Stomach smooth muscle (tissue), 2 donors: ENCODE measurements at regions not wholly inside any gene's neighbourhood (a gene's known extent, or its start where the extent isn't known, plus 50 kb on each side); places are given as distances from the start of the nearest gene placed in this dataset.
"Not testable (repeated sequence)": the region's sequence is repeated elsewhere in the genome, so short reads cannot be mapped to it uniquely, and the experiment has no call there.

Experiments
- H3K27ac ChIP-seq: one replicate; pipeline ENCODE4 v1.7.0; 2013; ENCODE audit warnings: mild to moderate bottlenecking, low read length, inconsistent platforms
- H3K27me3 ChIP-seq, 2 donors: one replicate each; pipeline ENCODE4 v1.7.0; 2013; ENCODE audit warnings: low read length in 2 of 2; ENCODE audit not compliant: insufficient read depth in 2 of 2, control insufficient read depth in 1 of 2
- H3K36me3 ChIP-seq, 2 donors: one replicate each; pipeline ENCODE4 v1.7.0; 2013; ENCODE audit warnings: low read length in 2 of 2; ENCODE audit not compliant: control insufficient read depth in 2 of 2, insufficient read depth in 2 of 2
- H3K4me1 ChIP-seq: one replicate; pipeline ENCODE4 v1.7.0; 2013; ENCODE audit warnings: low read length; ENCODE audit not compliant: control insufficient read depth, insufficient read depth
- H3K4me3 ChIP-seq, 2 donors: one replicate each; pipeline ENCODE4 v1.7.0; 2013; ENCODE audit warnings: low read length in 2 of 2
- H3K9ac ChIP-seq, 2 donors: one replicate each; pipeline ENCODE4 v1.7.0; 2013; ENCODE audit warnings: low read length in 2 of 2, mild to moderate bottlenecking in 1 of 2
- H3K9me3 ChIP-seq, 2 donors: one replicate each; pipeline ENCODE4 v1.7.0; 2013; ENCODE audit warnings: low read length in 2 of 2; ENCODE audit not compliant: control insufficient read depth in 2 of 2
- donor health status: healthy.
- donor health status: Pancreatic carcinoma.

GRCh38 chr6:835476-836160 is 142.7 kb upstream of the EXOC2 start:
- no peaks in the 10 kb centered on the region for H3K36me3 ChIP-seq
- no peak overlapping the region for H3K4me3 ChIP-seq
- H3K4me1 ChIP-seq, result peaks cover 7% of the 10 kb centered on the region
- H3K27me3 ChIP-seq, result no peaks in the 10 kb centered on the region
- H3K9ac ChIP-seq, result no peak overlapping the region
- no peaks in the 10 kb centered on the region for H3K9me3 ChIP-seq
- H3K27ac ChIP-seq, result no peak overlapping the region

DNA sequence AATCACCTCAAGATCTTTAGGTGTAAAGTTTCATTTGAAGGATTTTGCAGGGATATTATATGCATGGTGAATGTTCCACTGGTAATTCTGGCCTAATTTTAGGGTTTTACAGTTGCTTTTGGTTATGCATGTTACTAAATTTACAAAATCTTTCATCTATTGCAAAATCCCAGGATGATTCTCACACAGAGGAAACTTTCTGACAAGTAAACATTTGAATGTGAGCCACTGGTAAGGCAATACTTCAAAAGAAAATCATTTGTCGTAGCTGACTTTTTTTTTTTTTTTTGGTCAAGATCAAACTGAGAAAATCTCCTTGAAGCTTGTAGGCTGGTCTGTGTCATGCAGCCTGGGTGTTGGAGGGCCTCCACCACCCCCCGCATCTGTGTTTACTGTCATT is 141.9 kb upstream of the EXOC2 start:
- Histone ChIP-seq H3K9me3 (no peaks in the 10 kb centered on the region), H3K4me3 (no peak overlapping the region), H3K36me3 (no peaks in the 10 kb centered on the region), H3K4me1 (peaks cover 7% of the 10 kb centered on the region), H3K27ac (no peak overlapping the region), H3K9ac (no peak overlapping the region), H3K27me3 (no peaks in the 10 kb centered on the region)

DNA sequence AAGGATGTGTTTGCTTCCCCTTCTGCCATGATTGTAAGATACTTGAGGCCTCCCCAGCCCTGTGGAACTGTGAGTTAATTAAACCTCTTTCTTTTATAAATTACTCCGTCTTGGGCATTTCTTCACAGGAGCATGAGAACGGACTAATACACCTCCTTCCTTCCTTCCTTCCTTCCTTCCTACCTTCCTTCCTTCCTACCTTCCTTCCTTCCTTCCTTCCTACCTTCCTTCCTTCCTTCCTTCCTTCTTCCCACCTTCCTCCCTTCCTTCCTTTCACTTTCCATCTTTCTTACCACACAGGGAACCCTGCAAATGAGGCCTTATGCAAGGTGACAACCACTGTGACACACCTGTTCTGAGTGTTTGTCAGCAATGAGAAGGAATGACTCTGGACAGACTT is 141.3 kb upstream of the EXOC2 start:
- H3K9me3 ChIP-seq, result no peaks in the 10 kb centered on the region
- H3K27me3 ChIP-seq, result no peaks in the 10 kb centered on the region
- no peak overlapping the region for H3K4me3 ChIP-seq
- H3K36me3 ChIP-seq, result no peaks in the 10 kb centered on the region
- H3K4me1 ChIP-seq, result peaks cover 7% of the 10 kb centered on the region
- no peak overlapping the region for H3K9ac ChIP-seq
- no peak overlapping the region for H3K27ac ChIP-seq

DNA sequence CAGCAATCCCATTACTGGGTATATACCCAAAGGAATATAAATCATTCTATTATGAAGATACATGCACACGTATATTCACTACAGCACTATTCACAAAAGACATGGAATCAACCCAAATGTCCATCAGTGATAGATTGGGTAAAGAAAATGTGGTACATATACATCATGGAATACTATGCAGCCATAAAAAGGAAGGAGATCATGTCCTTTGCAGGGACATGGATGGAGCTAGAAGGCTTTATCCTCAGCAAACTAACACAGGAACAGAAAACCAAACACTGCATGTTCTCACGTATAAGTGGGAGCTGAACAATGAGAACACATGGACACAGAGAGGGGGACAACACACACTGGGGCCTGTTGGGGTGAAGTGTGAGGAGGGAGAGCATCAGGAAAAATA is 139.9 kb upstream of the EXOC2 start:
- H3K36me3 ChIP-seq, H3K4me3 ChIP-seq, H3K4me1 ChIP-seq, H3K27me3 ChIP-seq, H3K27ac ChIP-seq, H3K9ac ChIP-seq, H3K9me3 ChIP-seq: not testable (repeated sequence)

DNA sequence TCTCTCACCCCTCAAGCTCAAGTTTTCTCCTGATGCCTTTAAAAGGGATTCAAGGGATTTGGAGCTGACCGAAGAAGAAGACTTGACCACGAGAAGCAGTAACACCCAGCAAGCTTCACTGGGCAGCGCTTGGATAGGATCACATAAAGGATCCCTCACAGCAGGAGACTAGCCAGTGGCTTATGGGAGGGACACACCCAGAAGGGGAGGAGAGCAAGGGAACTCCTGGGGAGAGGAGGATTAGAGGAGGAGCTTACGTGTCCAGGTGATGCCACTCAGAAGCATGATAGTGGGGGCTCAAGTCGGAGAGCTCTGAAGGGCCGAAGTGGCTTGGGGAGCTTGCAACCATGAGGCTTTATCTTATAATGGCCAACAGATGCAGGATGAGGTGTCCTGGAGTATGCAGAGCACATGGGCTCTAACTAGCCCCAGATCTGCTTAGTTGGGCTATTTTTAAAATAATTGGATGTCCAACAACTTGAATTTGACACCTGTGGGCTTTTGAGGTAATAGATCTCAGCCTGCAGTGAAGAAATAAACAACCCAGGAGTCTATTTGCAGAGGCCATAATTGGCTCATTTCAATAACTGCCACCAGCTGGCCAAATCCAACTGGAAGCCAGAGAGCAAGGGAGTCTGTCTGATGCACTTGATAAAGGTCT is 137.9 kb upstream of the EXOC2 start:
- H3K36me3 ChIP-seq, result no peaks in the 10 kb centered on the region
- no peak overlapping the region for H3K27ac ChIP-seq
- no peaks in the 10 kb centered on the region for H3K27me3 ChIP-seq
- H3K4me1 ChIP-seq, result peaks cover 3% of the 10 kb centered on the region
- no peaks in the 10 kb centered on the region for H3K9me3 ChIP-seq
- H3K4me3 ChIP-seq, result no peak overlapping the region
- H3K9ac ChIP-seq, result no peak overlapping the region

DNA sequence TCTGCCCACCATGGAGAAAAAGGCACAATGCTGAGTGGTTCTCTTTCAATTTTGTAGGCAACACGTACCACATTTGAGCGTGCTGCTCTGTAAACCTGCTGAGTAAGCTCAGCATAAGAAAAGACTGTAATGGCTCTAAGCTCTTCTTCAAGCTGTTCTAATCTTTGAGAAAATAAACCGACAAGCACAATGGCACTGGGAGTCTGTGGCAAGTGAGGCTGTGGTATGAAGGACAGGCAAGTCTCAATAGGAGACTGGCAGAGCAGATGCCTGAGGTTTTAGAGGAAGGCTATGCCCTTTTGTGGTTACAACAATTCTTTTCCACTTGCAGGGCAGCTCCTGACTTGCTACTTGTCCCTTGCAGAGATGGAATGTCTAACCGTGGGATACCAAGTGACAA is 136.7 kb upstream of the EXOC2 start:
- Histone ChIP-seq H3K36me3 (no peaks in the 10 kb centered on the region), H3K9me3 (no peaks in the 10 kb centered on the region), H3K4me3 (no peak overlapping the region), H3K4me1 (no peaks in the 10 kb centered on the region), H3K27ac (no peak overlapping the region), H3K27me3 (no peaks in the 10 kb centered on the region), H3K9ac (no peak overlapping the region)

DNA sequence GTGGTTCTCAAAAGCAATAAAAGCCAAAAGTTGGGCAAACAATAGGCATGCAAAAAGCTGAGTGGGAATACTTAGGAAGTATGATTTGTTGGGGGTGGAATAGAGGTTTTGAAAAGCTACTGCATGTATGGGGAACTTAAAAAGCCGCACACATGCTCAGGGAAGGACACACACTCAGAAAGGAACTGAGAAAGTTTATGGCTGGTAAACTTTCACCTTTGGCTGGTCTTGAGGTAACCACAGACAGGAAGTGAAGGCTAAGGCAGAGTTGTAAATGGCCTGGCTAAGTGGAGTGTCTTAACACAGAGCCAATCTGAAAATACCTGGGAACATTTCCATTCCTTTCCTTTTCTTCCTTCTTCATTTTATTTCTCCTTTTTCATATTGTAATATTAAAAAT is 134.5 kb upstream of the EXOC2 start:
- Histone ChIP-seq H3K36me3 (no peaks in the 10 kb centered on the region), H3K9me3 (no peaks in the 10 kb centered on the region), H3K9ac (no peak overlapping the region), H3K27ac (no peak overlapping the region), H3K4me3 (no peak overlapping the region), H3K4me1 (no peaks in the 10 kb centered on the region), H3K27me3 (no peaks in the 10 kb centered on the region)

GRCh38 chr6:819122-819521 is 126.2 kb upstream of the EXOC2 start:
- no peak overlapping the region for H3K27ac ChIP-seq
- no peaks in the 10 kb centered on the region for H3K36me3 ChIP-seq
- H3K9me3 ChIP-seq, result no peaks in the 10 kb centered on the region
- no peak overlapping the region for H3K9ac ChIP-seq
- H3K4me1 ChIP-seq, result peaks cover 4% of the 10 kb centered on the region
- no peaks in the 10 kb centered on the region for H3K27me3 ChIP-seq
- H3K4me3 ChIP-seq, result no peak overlapping the region

- Histone ChIP-seq H3K9me3 (no peaks in the 10 kb centered on the region), H3K27ac (no peak overlapping the region), H3K9ac (no peak overlapping the region), H3K4me3 (no peak overlapping the region), H3K27me3 (no peaks in the 10 kb centered on the region), H3K4me1 (peaks cover 4% of the 10 kb centered on the region), H3K36me3 (no peaks in the 10 kb centered on the region)
Observed at GRCh38 chr6:818196-818595, 125.3 kb upstream of the EXOC2 start.

GRCh38 chr6:816510-817084 is 123.7 kb upstream of the EXOC2 start:
- H3K27ac ChIP-seq, result no peak overlapping the region
- no peaks in the 10 kb centered on the region for H3K36me3 ChIP-seq
- no peak overlapping the region for H3K9ac ChIP-seq
- H3K9me3 ChIP-seq, result no peaks in the 10 kb centered on the region
- no peak overlapping the region for H3K4me3 ChIP-seq
- H3K4me1 ChIP-seq, result peaks cover 4% of the 10 kb centered on the region
- no peaks in the 10 kb centered on the region for H3K27me3 ChIP-seq

- Histone ChIP-seq H3K4me3 (no peak overlapping the region), H3K36me3 (no peaks in the 10 kb centered on the region), H3K27ac (no peak overlapping the region), H3K4me1 (peaks cover 4% of the 10 kb centered on the region), H3K9ac (no peak overlapping the region), H3K27me3 (no peaks in the 10 kb centered on the region), H3K9me3 (no peaks in the 10 kb centered on the region)
Observed at GRCh38 chr6:815348-815738, 122.4 kb upstream of the EXOC2 start.
